ENCODE measurements at regions not wholly inside any gene's neighbourhood (a gene's known extent, or its start where the extent isn't known, plus 50 kb on each side); places are given as distances from the start of the nearest gene placed in this dataset.

GRCh38 chr1:232178191-232178590 lies 451.7 kb downstream of the SIPA1L2 start:
- TF ChIP-seq RAD21 (IDR thresholded peaks at IDR 0.05; ENCODE audit: low read length): no peak
- TF ChIP-seq CTCF (conservative IDR thresholded peaks at IDR 0.05; ENCODE audit: low read depth, low read length): no peak
- no peak for TF ChIP-seq POLR2A (IDR thresholded peaks at IDR 0.05; ENCODE audit: low read depth, low read length)
- no peak for TF ChIP-seq MXI1 (IDR thresholded peaks at IDR 0.05; ENCODE audit: borderline replicate concordance, low read depth, low read length)
- TF ChIP-seq CEBPB (IDR thresholded peaks at IDR 0.05; ENCODE audit: low read depth, low read length): no peak

All from IMR-90 (cell line).